SH-SY5Y (cell line): ENCODE measurements at regions not wholly inside any gene's neighbourhood (a gene's known extent, or its start where the extent isn't known, plus 50 kb on each side); places are given as distances from the start of the nearest gene placed in this dataset.

ENCODE experiments used
- GATA2 ChIP-seq: IDR thresholded peaks from 2 replicates; pipeline ENCODE4 v1.6.1; 2011; ENCODE audit warnings: mild to moderate bottlenecking, low read depth, low read length
- GATA3 ChIP-seq: IDR thresholded peaks from 2 replicates; pipeline ENCODE4 v1.6.1; 2011; ENCODE audit warnings: low read depth, mild to moderate bottlenecking, low read length, moderate library complexity

DNA sequence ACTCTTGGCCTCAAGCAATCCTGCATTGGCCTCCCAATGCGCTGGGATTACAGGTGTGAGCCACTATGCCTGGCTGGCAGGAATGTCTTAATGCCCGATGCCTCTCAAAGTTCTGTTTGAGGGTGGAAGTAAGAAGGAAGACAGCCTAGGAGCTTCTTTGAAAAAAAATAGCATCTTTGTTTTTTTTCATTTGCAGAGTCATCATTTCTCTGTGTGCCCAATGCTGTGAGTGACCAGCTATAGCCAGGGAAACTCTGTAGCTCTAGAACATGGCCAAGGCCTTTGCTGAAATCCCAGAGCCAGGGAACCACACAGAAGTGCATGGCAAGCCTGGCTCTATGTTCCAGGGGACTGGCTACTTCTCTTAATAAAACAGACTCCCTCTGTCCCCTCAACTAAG is 260.0 kb downstream of the C1D start:
- TF ChIP-seq GATA2: no peak
- TF ChIP-seq GATA3: no peak
